Fibroblast of skin of right quadriceps (primary cell): ENCODE measurements at regions not wholly inside any gene's neighbourhood (a gene's known extent, or its start where the extent isn't known, plus 50 kb on each side); places are given as distances from the start of the nearest gene placed in this dataset.

ENCODE experiments used
- DNase-seq: peaks from one replicate; pipeline ENCODE4 v3.0.0-alpha.2; 2013

GRCh38 chr1:244157731-244158438 is 106.8 kb downstream of the ZBTB18 start:
- no peak for DNase-seq

- DNase-seq, result no peak
These were observed 108.6 kb downstream of the ZBTB18 start for GRCh38 chr1:244159646-244160045.

GRCh38 chr1:244160455-244161235 is 109.6 kb downstream of the ZBTB18 start:
- DNase-seq, result no peak

DNA sequence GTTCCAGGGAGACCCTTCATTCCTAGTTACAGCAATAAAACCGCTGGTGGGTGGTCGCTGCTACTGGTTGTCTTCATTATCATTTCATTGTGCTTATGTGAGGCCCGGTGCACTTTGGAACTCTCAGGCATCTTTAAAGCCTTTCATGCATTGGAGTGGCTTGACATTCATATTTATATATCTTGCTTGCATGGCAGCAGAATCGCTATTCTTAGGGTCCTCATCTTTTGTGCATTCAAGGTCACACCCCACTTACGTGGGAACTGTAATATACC is 110.1 kb downstream of the ZBTB18 start:
- DNase-seq, result no peak

GRCh38 chr1:244162786-244163530 is 111.9 kb downstream of the ZBTB18 start:
- peak; percentile 70 for DNase-seq

- DNase-seq, result peak; percentile 98
These were observed 112.9 kb downstream of the ZBTB18 start for GRCh38 chr1:244163861-244164510.

DNA sequence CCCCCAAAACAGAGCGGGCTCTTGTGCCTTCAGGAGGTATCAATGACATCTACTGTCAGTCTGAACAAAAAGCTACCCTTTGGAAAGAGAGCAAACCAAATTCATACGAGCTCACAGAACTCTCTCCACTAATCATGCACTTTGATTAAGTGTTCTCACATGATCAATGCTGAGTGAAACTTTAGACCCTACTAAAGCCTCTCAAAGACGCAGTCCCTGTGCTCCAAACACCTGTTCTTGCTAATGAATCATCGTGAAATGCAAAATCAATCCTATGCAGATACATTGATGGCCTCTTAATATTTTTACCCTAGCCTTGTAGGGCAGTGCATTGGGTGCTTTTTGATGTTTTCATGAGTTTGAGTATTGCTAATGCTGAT is 113.4 kb downstream of the ZBTB18 start:
- DNase-seq, result no peak

- DNase-seq, result no peak
These were observed 113.9 kb downstream of the ZBTB18 start for GRCh38 chr1:244165021-244165420.

GRCh38 chr1:244165701-244166100 is 114.6 kb downstream of the ZBTB18 start:
- no peak for DNase-seq

- DNase-seq, result no peak
These were observed 120.3 kb downstream of the ZBTB18 start for GRCh38 chr1:244171241-244171985.

GRCh38 chr1:244173240-244173639 is 122.2 kb downstream of the ZBTB18 start:
- no peak for DNase-seq

DNA sequence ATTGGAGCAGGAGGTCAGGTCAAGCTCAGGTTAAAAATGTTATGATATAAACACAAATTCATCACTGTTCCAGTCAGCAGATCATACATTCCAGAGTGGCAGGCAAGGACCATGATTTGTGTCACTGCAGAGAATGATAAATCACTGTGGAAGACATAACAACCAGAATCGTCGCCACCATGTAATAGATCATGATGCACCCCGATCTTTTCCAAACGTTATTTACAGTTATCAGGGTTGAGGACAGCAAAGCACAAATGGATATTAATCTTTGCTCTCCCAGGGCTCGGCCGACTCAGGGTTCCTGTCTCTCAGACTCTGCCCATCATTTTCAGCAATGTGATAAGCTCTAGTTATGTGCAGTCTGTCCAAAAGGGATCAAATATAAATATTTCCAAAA is 122.7 kb downstream of the ZBTB18 start:
- DNase-seq, result peak; percentile 86

DNA sequence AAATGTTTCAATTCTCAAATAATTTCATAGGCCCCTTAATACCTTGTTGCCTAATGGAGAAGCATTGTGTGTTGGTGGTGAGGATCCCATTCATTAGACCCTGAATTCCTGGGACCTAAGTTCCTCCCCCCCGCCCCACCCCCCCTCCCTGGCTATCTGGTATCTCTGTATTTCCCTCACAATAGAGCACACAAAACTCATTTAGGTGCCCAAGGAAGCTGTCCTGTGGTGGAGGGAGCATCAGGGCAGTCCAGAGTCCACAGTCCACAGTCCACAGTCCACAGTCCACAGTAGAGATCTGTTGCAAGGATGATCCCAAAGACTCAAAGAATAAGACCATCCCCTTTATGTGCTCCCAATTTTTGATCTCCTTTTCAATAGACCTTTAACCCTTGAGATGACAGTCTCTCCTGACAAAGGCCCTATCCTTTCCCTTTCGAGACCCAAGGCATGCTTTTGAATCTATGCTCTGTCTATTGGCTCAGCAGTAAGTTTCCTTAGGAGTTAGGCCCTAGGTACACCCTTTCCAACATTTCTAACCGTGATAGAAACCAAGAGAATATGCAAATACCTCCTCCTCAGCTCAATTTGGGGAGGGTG is 123.9 kb downstream of the ZBTB18 start:
- no peak for DNase-seq

DNA sequence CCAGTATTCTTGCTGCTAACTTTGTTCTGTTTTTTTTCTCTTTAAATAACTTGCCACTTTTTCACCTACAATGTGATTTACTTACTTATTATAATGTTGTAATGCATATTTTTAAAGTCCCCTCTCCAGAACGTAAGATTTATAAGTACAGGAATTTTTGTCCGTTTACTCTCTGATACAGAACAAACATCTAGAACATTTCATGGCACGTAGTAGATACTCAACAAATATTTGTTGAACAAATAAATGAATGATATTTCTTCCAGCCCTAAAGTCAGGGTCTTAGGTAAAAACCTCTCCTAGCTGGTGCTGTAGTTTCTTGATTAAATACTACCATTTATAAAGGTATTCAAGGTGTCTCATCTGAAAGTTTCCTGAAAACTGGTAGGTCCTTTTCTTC is 125.1 kb downstream of the ZBTB18 start:
- DNase-seq, result no peak

DNA sequence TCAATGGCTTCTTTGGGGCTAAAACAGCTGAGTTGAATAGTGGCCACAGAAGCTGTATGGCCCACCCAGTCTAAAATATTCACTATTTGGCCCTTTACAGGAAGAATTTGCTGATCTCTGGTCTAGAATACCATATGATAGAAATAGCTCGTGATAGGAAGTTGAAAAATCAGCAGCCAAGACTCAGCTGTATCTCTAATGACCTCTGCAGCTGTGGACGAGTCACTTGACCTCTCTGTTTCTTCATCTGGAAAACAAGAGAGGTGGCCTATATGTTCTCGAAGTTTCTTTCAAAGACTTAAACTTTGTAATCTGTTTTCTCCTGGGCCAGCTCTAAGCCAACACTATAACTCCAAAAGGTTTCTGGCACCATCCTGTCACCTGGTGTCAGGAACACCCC is 129.2 kb downstream of the ZBTB18 start:
- no peak for DNase-seq

GRCh38 chr1:244181867-244182266 is 130.8 kb downstream of the ZBTB18 start:
- DNase-seq, result no peak

DNA sequence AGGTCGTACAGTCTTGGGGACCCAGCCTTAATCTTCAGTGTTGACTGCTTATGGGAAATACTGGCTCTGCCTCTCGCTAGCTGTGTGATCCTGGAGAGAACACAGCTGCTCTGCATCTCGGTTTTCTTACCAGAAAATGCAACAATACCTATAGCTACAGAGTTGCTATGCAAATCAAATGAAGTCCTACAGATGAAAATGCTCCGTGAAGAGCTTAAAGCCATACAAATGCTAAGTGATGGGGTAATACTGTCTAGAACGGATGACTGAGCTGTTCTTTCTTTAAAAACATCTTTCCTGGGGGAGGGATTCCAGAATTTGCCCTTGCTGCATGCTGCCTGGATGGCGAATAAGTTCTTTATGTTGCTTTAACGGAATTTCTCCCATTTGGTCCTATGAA is 132.0 kb downstream of the ZBTB18 start:
- DNase-seq, result no peak

DNA sequence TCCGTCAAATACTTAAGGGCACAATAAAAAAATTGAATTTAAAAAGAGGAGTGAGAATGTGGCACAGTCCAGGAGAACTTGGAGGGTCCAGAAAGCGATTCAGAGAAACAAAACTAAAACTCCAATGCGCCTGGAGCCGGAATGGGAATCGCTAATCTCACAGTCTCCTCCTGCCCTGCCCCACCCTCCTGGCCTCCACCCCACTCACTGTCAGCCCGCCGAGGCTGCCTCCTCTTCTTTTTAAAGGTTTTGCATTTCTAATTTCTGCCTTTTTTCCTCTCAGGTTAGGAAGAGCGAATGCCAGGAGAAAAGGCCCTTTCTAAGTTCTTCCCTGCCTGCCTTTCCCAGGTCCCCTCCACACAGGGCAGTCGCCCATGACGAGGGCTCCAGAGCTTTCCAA is 135.3 kb downstream of the ZBTB18 start:
- DNase-seq, result no peak

DNA sequence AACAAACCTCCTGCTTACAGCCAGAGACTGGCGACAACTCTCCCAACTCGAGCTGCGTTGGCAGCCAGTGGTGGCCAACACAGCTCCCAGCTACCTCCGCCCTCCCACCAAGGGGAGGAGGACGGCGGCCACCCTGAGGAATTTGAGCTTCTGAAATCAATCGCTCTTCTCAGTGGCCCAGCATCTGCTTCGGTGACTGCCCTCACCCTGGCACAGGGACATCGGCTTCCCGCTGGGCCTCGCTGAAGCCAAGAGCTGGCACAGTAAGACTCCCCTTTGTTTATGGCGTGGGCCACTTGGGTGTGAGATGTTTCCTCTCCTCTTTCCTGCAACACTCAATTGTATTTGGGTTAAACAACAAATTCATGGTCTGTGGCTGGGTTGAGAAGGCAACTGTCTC is 136.2 kb downstream of the ZBTB18 start:
- DNase-seq, result no peak

GRCh38 chr1:244191581-244191980 is 140.5 kb downstream of the ZBTB18 start:
- no peak for DNase-seq

- DNase-seq, result no peak
These were observed 141.2 kb downstream of the ZBTB18 start for GRCh38 chr1:244192325-244192724.

- no peak for DNase-seq
These were observed 145.6 kb downstream of the ZBTB18 start for GRCh38 chr1:244196571-244197285.
